Keratinocyte (primary cell): ENCODE measurements at regions not wholly inside any gene's neighbourhood (a gene's known extent, or its start where the extent isn't known, plus 50 kb on each side); places are given as distances from the start of the nearest gene placed in this dataset.

ENCODE experiments used
- DNase-seq: peaks from one replicate; pipeline ENCODE4 v3.0.0-alpha.2; 2011; ENCODE audit warnings: low read depth, missing footprints, low spot score
- FAIRE-seq: peaks from 2 replicates; lab custom pipeline; 2011; peaks lifted over from hg19 to GRCh38; lab: Jason Lieb, UNC
- H2AFZ ChIP-seq: 2 replicates; pipeline ENCODE4 v1.6.0; 2012; ENCODE audit warnings: low read length, control low read depth, inconsistent platforms; ENCODE audit not compliant: control insufficient read depth
- H3K27ac ChIP-seq: 2 replicates; pipeline ENCODE4 v1.5.1; 2011; ENCODE audit warnings: low read length; ENCODE audit not compliant: control insufficient read depth, insufficient read depth
- H3K27me3 ChIP-seq: 3 replicates; pipeline ENCODE4 v1.6.0; 2011; ENCODE audit warnings: low read length; ENCODE audit not compliant: control insufficient read depth, insufficient read depth; ENCODE audit errors: extremely low read depth
- H3K36me3 ChIP-seq, 2 experiments: 2 replicates in 1 of 2; 3 replicates in 1 of 2; pipeline ENCODE4 v1.5.1; 2011; ENCODE audit warnings: low read length in 2 of 2, mild to moderate bottlenecking in 1 of 2; ENCODE audit not compliant: control insufficient read depth in 2 of 2, insufficient read depth in 2 of 2; ENCODE audit errors: extremely low read depth in 1 of 2
- H3K4me1 ChIP-seq: 3 replicates; pipeline ENCODE4 v1.5.1; 2011; ENCODE audit warnings: low read length; ENCODE audit not compliant: control insufficient read depth, insufficient read depth; ENCODE audit errors: extremely low read depth
- H3K4me2 ChIP-seq: 3 replicates; pipeline ENCODE4 v1.6.0; 2011; ENCODE audit warnings: low read depth, low read length; ENCODE audit not compliant: control insufficient read depth, insufficient read depth; ENCODE audit errors: extremely low read depth
- H3K4me3 ChIP-seq, 3 experiments: fragments of 200-600 bp in 1 of 3; sonication (generic) in 1 of 3; 2 replicates in 2 of 3; 3 replicates in 1 of 3; pipeline ENCODE4 v1.5.1; 2011 to 2016; ENCODE audit warnings: low read length in 3 of 3, mild to moderate bottlenecking in 3 of 3, control low read depth in 2 of 3, inconsistent platforms in 1 of 3, low read depth in 1 of 3, mixed read lengths in 1 of 3, mixed run types in 1 of 3, moderate library complexity in 1 of 3; ENCODE audit not compliant: control insufficient read depth in 2 of 3, insufficient read depth in 2 of 3; ENCODE audit errors: extremely low read depth in 1 of 3
- H3K79me2 ChIP-seq: 2 replicates; pipeline ENCODE4 v1.6.0; 2012; ENCODE audit warnings: low read length; ENCODE audit not compliant: control insufficient read depth, insufficient read depth
- H3K9ac ChIP-seq: 3 replicates; pipeline ENCODE4 v1.6.0; 2011; ENCODE audit warnings: low read length; ENCODE audit not compliant: control insufficient read depth, insufficient read depth; ENCODE audit errors: extremely low read depth
- H3K9me1 ChIP-seq: 3 replicates; pipeline ENCODE4 v1.6.0; 2011; ENCODE audit warnings: low read length; ENCODE audit not compliant: control insufficient read depth, insufficient read depth; ENCODE audit errors: extremely low read depth
- H3K9me3 ChIP-seq: 2 replicates; pipeline ENCODE4 v1.5.1; 2012; ENCODE audit warnings: low read depth, low read length; ENCODE audit not compliant: control insufficient read depth
- H4K20me1 ChIP-seq: 3 replicates; pipeline ENCODE4 v1.6.0; 2011; ENCODE audit warnings: low read length; ENCODE audit not compliant: control insufficient read depth, insufficient read depth; ENCODE audit errors: extremely low read depth
- CTCF ChIP-seq, 3 experiments: IDR thresholded peaks in 1 of 3; conservative IDR thresholded peaks in 1 of 3; optimal IDR thresholded peaks in 1 of 3; 2 replicates in 2 of 3; 3 replicates in 1 of 3; pipeline versions ENCODE3 to v1.5.1; 2011; ENCODE audit warnings: low read length in 3 of 3, mild to moderate bottlenecking in 3 of 3, moderate library complexity in 2 of 3, control low read depth in 1 of 3, inconsistent platforms in 1 of 3; ENCODE audit not compliant: insufficient read depth in 2 of 3; ENCODE audit errors: extremely low read depth in 1 of 3
- EZH2 ChIP-seq: IDR thresholded peaks from one replicate; pipeline ENCODE4 v1.6.1; 2012; ENCODE audit warnings: inconsistent platforms, mild to moderate bottlenecking, low read length, moderate library complexity
- dilution Hi-C: fragments of 300-500 bp; cut with MboI; formaldehyde crosslinking; loops from one replicate; pipeline ENCODE4 v1.7.0; 2020; ENCODE audit warnings: low sequenced_read_pairs; ENCODE audit not compliant: extremely low pct_ligation_motif_present

GRCh38 chr2:240335061-240335460 lies 100.4 kb upstream of the GPC1 start:
- Histone ChIP-seq H3K9ac (no peak overlapping the region), H2AFZ (no peak overlapping the region), H3K4me3 (no peak overlapping the region), H3K27ac (no peak overlapping the region), H3K9me1 (no peaks in the 10 kb centered on the region), H3K79me2 (no peaks in the 10 kb centered on the region), H3K9me3 (no peaks in the 10 kb centered on the region), H3K4me2 (no peak overlapping the region), H3K27me3 (no peaks in the 10 kb centered on the region), H3K4me1 (no peaks in the 10 kb centered on the region), H4K20me1 (no peaks in the 10 kb centered on the region), H3K36me3 (no peaks in the 10 kb centered on the region)
- no peak for TF ChIP-seq EZH2
- TF ChIP-seq CTCF (optimal IDR thresholded peaks at IDR 0.05 in 1 of 3, IDR thresholded peaks at IDR 0.05 in 1 of 3, conservative IDR thresholded peaks at IDR 0.05 in 1 of 3; ENCODE audit: extremely low read depth in 1 of 3, insufficient read depth in 2 of 3, low read length in 3 of 3): no peak
- no peak for DNase-seq
- dilution Hi-C loops: loop anchor here (5.0 kb wide), 1 partner anchor 87 kb away; no protein-coding TSS in a partner anchor
- no peak for FAIRE-seq

- FAIRE-seq (no peak), DNase-seq (no peak)
- no peaks in the 10 kb centered on the region for H3K4me1 ChIP-seq
- no peak for TF ChIP-seq CTCF (optimal IDR thresholded peaks at IDR 0.05 in 1 of 3, IDR thresholded peaks at IDR 0.05 in 1 of 3, conservative IDR thresholded peaks at IDR 0.05 in 1 of 3; ENCODE audit: extremely low read depth in 1 of 3, insufficient read depth in 2 of 3, low read length in 3 of 3)
- TF ChIP-seq EZH2: no peak
- no peak overlapping the region for H3K9ac ChIP-seq
- H3K4me2 ChIP-seq: no peak overlapping the region
- dilution Hi-C loops: loop anchor here (5.0 kb wide), 1 partner anchor 85 kb away; no protein-coding TSS in a partner anchor
- H3K79me2 ChIP-seq: no peaks in the 10 kb centered on the region
- no peaks in the 10 kb centered on the region for H3K36me3 ChIP-seq
- H2AFZ ChIP-seq: no peak overlapping the region
- no peaks in the 10 kb centered on the region for H3K27me3 ChIP-seq
- H3K4me3 ChIP-seq: no peak overlapping the region
- no peaks in the 10 kb centered on the region for H3K9me1 ChIP-seq
- H3K27ac ChIP-seq: no peak overlapping the region
- no peaks in the 10 kb centered on the region for H3K9me3 ChIP-seq
- H4K20me1 ChIP-seq: no peaks in the 10 kb centered on the region
These were observed 98.5 kb upstream of the GPC1 start for GRCh38 chr2:240336820-240337427.
